ENCODE measurements at regions not wholly inside any gene's neighbourhood (a gene's known extent, or its start where the extent isn't known, plus 50 kb on each side); places are given as distances from the start of the nearest gene placed in this dataset.

- TF ChIP-seq, protein P1, sequence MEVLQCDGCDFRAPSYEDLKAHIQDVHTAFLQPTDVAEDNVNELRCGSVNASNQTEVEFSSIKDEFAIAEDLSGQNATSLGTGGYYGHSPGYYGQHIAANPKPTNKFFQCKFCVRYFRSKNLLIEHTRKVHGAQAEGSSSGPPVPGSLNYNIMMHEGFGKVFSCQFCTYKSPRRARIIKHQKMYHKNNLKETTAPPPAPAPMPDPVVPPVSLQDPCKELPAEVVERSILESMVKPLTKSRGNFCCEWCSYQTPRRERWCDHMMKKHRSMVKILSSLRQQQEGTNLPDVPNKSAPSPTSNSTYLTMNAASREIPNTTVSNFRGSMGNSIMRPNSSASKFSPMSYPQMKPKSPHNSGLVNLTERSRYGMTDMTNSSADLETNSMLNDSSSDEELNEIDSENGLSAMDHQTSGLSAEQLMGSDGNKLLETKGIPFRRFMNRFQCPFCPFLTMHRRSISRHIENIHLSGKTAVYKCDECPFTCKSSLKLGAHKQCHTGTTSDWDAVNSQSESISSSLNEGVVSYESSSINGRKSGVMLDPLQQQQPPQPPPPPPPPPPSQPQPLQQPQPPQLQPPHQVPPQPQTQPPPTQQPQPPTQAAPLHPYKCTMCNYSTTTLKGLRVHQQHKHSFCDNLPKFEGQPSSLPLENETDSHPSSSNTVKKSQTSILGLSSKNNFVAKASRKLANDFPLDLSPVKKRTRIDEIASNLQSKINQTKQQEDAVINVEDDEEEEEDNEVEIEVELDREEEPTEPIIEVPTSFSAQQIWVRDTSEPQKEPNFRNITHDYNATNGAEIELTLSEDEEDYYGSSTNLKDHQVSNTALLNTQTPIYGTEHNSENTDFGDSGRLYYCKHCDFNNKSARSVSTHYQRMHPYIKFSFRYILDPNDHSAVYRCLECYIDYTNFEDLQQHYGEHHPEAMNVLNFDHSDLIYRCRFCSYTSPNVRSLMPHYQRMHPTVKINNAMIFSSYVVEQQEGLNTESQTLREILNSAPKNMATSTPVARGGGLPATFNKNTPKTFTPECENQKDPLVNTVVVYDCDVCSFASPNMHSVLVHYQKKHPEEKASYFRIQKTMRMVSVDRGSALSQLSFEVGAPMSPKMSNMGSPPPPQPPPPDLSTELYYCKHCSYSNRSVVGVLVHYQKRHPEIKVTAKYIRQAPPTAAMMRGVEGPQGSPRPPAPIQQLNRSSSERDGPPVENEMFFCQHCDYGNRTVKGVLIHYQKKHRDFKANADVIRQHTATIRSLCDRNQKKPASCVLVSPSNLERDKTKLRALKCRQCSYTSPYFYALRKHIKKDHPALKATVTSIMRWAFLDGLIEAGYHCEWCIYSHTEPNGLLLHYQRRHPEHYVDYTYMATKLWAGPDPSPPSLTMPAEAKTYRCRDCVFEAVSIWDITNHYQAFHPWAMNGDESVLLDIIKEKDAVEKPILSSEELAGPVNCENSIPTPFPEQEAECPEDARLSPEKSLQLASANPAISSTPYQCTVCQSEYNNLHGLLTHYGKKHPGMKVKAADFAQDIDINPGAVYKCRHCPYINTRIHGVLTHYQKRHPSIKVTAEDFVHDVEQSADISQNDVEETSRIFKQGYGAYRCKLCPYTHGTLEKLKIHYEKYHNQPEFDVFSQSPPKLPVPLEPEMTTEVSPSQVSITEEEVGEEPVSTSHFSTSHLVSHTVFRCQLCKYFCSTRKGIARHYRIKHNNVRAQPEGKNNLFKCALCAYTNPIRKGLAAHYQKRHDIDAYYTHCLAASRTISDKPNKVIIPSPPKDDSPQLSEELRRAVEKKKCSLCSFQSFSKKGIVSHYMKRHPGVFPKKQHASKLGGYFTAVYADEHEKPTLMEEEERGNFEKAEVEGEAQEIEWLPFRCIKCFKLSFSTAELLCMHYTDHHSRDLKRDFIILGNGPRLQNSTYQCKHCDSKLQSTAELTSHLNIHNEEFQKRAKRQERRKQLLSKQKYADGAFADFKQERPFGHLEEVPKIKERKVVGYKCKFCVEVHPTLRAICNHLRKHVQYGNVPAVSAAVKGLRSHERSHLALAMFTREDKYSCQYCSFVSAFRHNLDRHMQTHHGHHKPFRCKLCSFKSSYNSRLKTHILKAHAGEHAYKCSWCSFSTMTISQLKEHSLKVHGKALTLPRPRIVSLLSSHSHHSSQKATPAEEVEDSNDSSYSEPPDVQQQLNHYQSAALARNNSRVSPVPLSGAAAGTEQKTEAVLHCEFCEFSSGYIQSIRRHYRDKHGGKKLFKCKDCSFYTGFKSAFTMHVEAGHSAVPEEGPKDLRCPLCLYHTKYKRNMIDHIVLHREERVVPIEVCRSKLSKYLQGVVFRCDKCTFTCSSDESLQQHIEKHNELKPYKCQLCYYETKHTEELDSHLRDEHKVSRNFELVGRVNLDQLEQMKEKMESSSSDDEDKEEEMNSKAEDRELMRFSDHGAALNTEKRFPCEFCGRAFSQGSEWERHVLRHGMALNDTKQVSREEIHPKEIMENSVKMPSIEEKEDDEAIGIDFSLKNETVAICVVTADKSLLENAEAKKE (CRISPR knock-in tag; IDR thresholded peaks at IDR 0.05): no peak
- TF ChIP-seq ZNF331 (CRISPR knock-in tag; IDR thresholded peaks at IDR 0.05; ENCODE audit: low read depth) (no peak), NANOG (IDR thresholded peaks at IDR 0.05; ENCODE audit: borderline replicate concordance) (no peak), EZH2phosphoT487 (IDR thresholded peaks at IDR 0.05; ENCODE audit: unreplicated experiment) (no peak), ZNF114 (CRISPR knock-in tag; IDR thresholded peaks at IDR 0.05) (no peak)
Measured at GRCh38 chr3:31440878-31441277, 91.8 kb upstream of the STT3B start (continued).

GRCh38 chr3:31442755-31443154 lies 90.0 kb upstream of the STT3B start:
- Histone ChIP-seq H3K4me2 (no peak overlapping the region), H4K20me1 (replicated peaks; ENCODE audit: insufficient read depth) (no peaks in the 10 kb centered on the region), H3K9me2 (ENCODE audit: insufficient read depth) (no peaks in the 10 kb centered on the region), H3K79me2 (replicated peaks; ENCODE audit: insufficient read depth) (no peaks in the 10 kb centered on the region), H2AFZ (peak overlapping the region; percentile 56; the same call in 1 of the 2 replicates), H3K27me3 (ENCODE audit: insufficient read depth) (no peaks in the 10 kb centered on the region), H3K36me3 (ENCODE audit: insufficient read depth) (no peaks in the 10 kb centered on the region), H3K4me1 (ENCODE audit: insufficient read depth) (peaks cover 7% of the 10 kb centered on the region; the same call in 1 of the 2 replicates), H3K27ac (ENCODE audit: low read depth) (no peak overlapping the region), H3K4me3 (no peak overlapping the region), H3F3A (replicated peaks; ENCODE audit: low read depth) (no peaks in the 10 kb centered on the region)
- no peak for ATAC-seq
- Mint-ChIP-seq H3K4me3 (no peak overlapping the region), H3K9me3 (peaks cover 2% of the 10 kb centered on the region; the same call in 1 of the 3 replicates), H3K36me3 (ENCODE audit: low read depth) (peaks cover 2% of the 10 kb centered on the region; the same call in 1 of the 3 replicates), H3K27me3 (ENCODE audit: insufficient read depth, low read depth, poor library complexity) (peaks cover 4% of the 10 kb centered on the region), H3K4me1 (peaks cover 24% of the 10 kb centered on the region; the same call in 2 of the 3 replicates), H3K27ac (peak overlapping the region; percentile 12; the same call in 1 of the 2 replicates)
- DNase-seq (ENCODE audit: low spot score): no peak
- TF ChIP-seq JUNB (IDR thresholded peaks at IDR 0.05; ENCODE audit: unreplicated experiment) (no peak), ZNF331 (CRISPR knock-in tag; IDR thresholded peaks at IDR 0.05; ENCODE audit: low read depth) (no peak), EZH2 (IDR thresholded peaks at IDR 0.05; ENCODE audit: low read depth, unreplicated experiment) (no peak), CREB1 (CRISPR knock-in tag; IDR thresholded peaks at IDR 0.05; ENCODE audit: low read depth) (no peak), REST (IDR thresholded peaks at IDR 0.05; ENCODE audit: unreplicated experiment) (no peak), NANOG (IDR thresholded peaks at IDR 0.05; ENCODE audit: borderline replicate concordance) (no peak), EZH2phosphoT487 (IDR thresholded peaks at IDR 0.05; ENCODE audit: unreplicated experiment) (no peak), STAT1 (IDR thresholded peaks at IDR 0.05; ENCODE audit: unreplicated experiment) (no peak), ZNF114 (CRISPR knock-in tag; IDR thresholded peaks at IDR 0.05) (no peak)
- TF ChIP-seq, protein P2, sequence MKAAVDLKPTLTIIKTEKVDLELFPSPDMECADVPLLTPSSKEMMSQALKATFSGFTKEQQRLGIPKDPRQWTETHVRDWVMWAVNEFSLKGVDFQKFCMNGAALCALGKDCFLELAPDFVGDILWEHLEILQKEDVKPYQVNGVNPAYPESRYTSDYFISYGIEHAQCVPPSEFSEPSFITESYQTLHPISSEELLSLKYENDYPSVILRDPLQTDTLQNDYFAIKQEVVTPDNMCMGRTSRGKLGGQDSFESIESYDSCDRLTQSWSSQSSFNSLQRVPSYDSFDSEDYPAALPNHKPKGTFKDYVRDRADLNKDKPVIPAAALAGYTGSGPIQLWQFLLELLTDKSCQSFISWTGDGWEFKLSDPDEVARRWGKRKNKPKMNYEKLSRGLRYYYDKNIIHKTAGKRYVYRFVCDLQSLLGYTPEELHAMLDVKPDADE (IDR thresholded peaks at IDR 0.05): no peak
